Esophagus squamous epithelium (tissue), 5 donors: ENCODE measurements at regions not wholly inside any gene's neighbourhood (a gene's known extent, or its start where the extent isn't known, plus 50 kb on each side); places are given as distances from the start of the nearest gene placed in this dataset.

Experiments
- DNase-seq: peaks from one replicate; lab custom pipeline; 2025; lab: John Stamatoyannopoulos, UW
- H3K27ac ChIP-seq, 4 donors: fragments of 200-600 bp; sonication (generic); one replicate each; pipeline ENCODE4 v1.5.1; 2016 to 2019; ENCODE audit warnings: mild to moderate bottlenecking in 1 of 4
- H3K27me3 ChIP-seq, 4 donors: fragments of 200-600 bp; sonication (generic); 1 replicate in 3 of 4; 2 replicates in 1 of 4; pipeline versions ENCODE4 v1.5.1 to v1.6.0; 2017 to 2021; ENCODE audit warnings: antibody characterized with exemption in 1 of 4
- H3K36me3 ChIP-seq, 3 donors: fragments of 200-600 bp; sonication (generic); one replicate each; pipeline ENCODE4 v1.5.1; 2016 to 2019
- H3K4me1 ChIP-seq, 3 donors: fragments of 200-600 bp; sonication (generic); one replicate each; pipeline ENCODE4 v1.5.1; 2017 to 2019
- H3K4me3 ChIP-seq, 4 donors: fragments of 200-600 bp; sonication (generic); 1 replicate in 3 of 4; 2 replicates in 1 of 4; pipeline ENCODE4 v1.5.1; 2016 to 2019; ENCODE audit warnings: mild to moderate bottlenecking in 2 of 4, moderate library complexity in 1 of 4
- H3K9me3 ChIP-seq, 3 donors: fragments of 200-600 bp; sonication (generic); one replicate each; pipeline ENCODE4 v1.5.1; 2016 to 2019
- CTCF ChIP-seq, 6 experiments: fragments of 450-650 bp in 4 of 6; fragments of 200-600 bp in 2 of 6; sonication (generic) in 2 of 6; IDR thresholded peaks; one replicate each; pipeline ENCODE4 v1.5.1; 2016 to 2019; ENCODE audit warnings: antibody characterized with exemption in 6 of 6, mild to moderate bottlenecking in 4 of 6, moderate library complexity in 4 of 6
- POLR2A ChIP-seq, 4 donors: fragments of 450-650 bp; IDR thresholded peaks; one replicate each; pipeline ENCODE4 v1.6.1; 2017; ENCODE audit warnings: antibody characterized with exemption in 4 of 4, mild to moderate bottlenecking in 4 of 4, moderate library complexity in 3 of 4
- WGBS, 2 donors: methylation state at CpG; one replicate each; pipeline ENCODE4 v1.1.5; 2018; 5-methylcytosine and 5-hydroxymethylcytosine counted together
- intact Hi-C: fragments of 100-400 bp; cut with DNase I; formaldehyde crosslinking; loops from one replicate; pipeline ENCODE4 v1.15.0; 2022
- donor health status: DM: yes; HTN: yes; CAD: no.

- intact Hi-C loops, result no loop called here
- Histone ChIP-seq H3K4me1 (no peaks in the 10 kb centered on the region), H3K27ac (no peak overlapping the region), H3K27me3 (no peaks in the 10 kb centered on the region), H3K4me3 (no peak overlapping the region), H3K36me3 (no peaks in the 10 kb centered on the region), H3K9me3 (no peaks in the 10 kb centered on the region)
- no peak for DNase-seq
- TF ChIP-seq POLR2A (IDR thresholded peaks at IDR 0.05) (no peak), CTCF (IDR thresholded peaks at IDR 0.05) (no peak)
Measured at GRCh38 chr13:70896136-70896535, 787.9 kb upstream of the KLHL1 start.

GRCh38 chr13:70895599-70895998 is 787.3 kb upstream of the KLHL1 start:
- no peak for DNase-seq
- Histone ChIP-seq H3K4me1 (no peaks in the 10 kb centered on the region), H3K27me3 (no peaks in the 10 kb centered on the region), H3K9me3 (no peaks in the 10 kb centered on the region), H3K4me3 (no peak overlapping the region), H3K36me3 (no peaks in the 10 kb centered on the region), H3K27ac (no peak overlapping the region)
- 34 to 58% methylated on average over 3 of the region's 3 CpGs for WGBS, 2 donors
- intact Hi-C loops, result no loop called here
- TF ChIP-seq POLR2A (IDR thresholded peaks at IDR 0.05) (no peak), CTCF (IDR thresholded peaks at IDR 0.05) (no peak)

- Histone ChIP-seq H3K4me1 (no peaks in the 10 kb centered on the region), H3K27me3 (no peaks in the 10 kb centered on the region), H3K4me3 (no peak overlapping the region), H3K27ac (no peak overlapping the region), H3K9me3 (no peaks in the 10 kb centered on the region), H3K36me3 (no peaks in the 10 kb centered on the region)
- no peak for DNase-seq
- TF ChIP-seq CTCF (IDR thresholded peaks at IDR 0.05) (no peak), POLR2A (IDR thresholded peaks at IDR 0.05) (no peak)
- intact Hi-C loops, result no loop called here
- WGBS, 2 donors, result 74 to 75% methylated on average over 1 of the region's 1 CpG
Measured at GRCh38 chr13:70894258-70894657, 786.0 kb upstream of the KLHL1 start.

GRCh38 chr13:70893832-70894231 is 785.6 kb upstream of the KLHL1 start:
- H3K36me3 ChIP-seq, result no peaks in the 10 kb centered on the region
- DNase-seq, result no peak
- H3K9me3 ChIP-seq, result no peaks in the 10 kb centered on the region
- intact Hi-C loops, result no loop called here
- H3K27me3 ChIP-seq, result no peaks in the 10 kb centered on the region
- H3K4me1 ChIP-seq, result no peaks in the 10 kb centered on the region
- H3K27ac ChIP-seq, result no peak overlapping the region
- no peak overlapping the region for H3K4me3 ChIP-seq
- WGBS, 2 donors, result 43 to 59% methylated on average over 1 of the region's 1 CpG
- TF ChIP-seq CTCF (IDR thresholded peaks at IDR 0.05) (no peak), POLR2A (IDR thresholded peaks at IDR 0.05) (no peak)

- Histone ChIP-seq H3K9me3 (no peaks in the 10 kb centered on the region), H3K4me1 (no peaks in the 10 kb centered on the region), H3K36me3 (no peaks in the 10 kb centered on the region), H3K4me3 (no peak overlapping the region), H3K27ac (no peak overlapping the region), H3K27me3 (no peaks in the 10 kb centered on the region)
- no peak for DNase-seq
- TF ChIP-seq CTCF (IDR thresholded peaks at IDR 0.05) (no peak), POLR2A (IDR thresholded peaks at IDR 0.05) (no peak)
- intact Hi-C loops, result no loop called here
Measured at GRCh38 chr13:70890289-70890688, 782.0 kb upstream of the KLHL1 start.
